Thyroid gland (tissue), 4 donors: ENCODE measurements at regions not wholly inside any gene's neighbourhood (a gene's known extent, or its start where the extent isn't known, plus 50 kb on each side); places are given as distances from the start of the nearest gene placed in this dataset.

ENCODE experiments used
- DNase-seq, 2 donors: peaks; one replicate each; pipeline ENCODE4 v3.0.0-alpha.2; 2019
- H3K27ac ChIP-seq, 3 donors: fragments of 200-600 bp; sonication (generic); 1 replicate in 2 of 3; 2 replicates in 1 of 3; pipeline ENCODE4 v1.5.1; 2016 to 2019; ENCODE audit warnings: mild to moderate bottlenecking in 1 of 3, moderate library complexity in 1 of 3
- H3K27me3 ChIP-seq: fragments of 200-600 bp; sonication (generic); one replicate; pipeline ENCODE4 v1.5.1; 2019
- H3K36me3 ChIP-seq, 2 donors: fragments of 200-600 bp; sonication (generic); one replicate each; pipeline ENCODE4 v1.5.1; 2016 to 2019
- H3K4me1 ChIP-seq, 2 donors: fragments of 200-600 bp; sonication (generic); one replicate each; pipeline ENCODE4 v1.5.1; 2017 to 2019
- H3K4me3 ChIP-seq, 3 donors: fragments of 200-600 bp; sonication (generic); replicated peaks in 1 of 3; 1 replicate in 2 of 3; 2 replicates in 1 of 3; pipeline ENCODE4 v1.5.1; 2016; ENCODE audit warnings: mild to moderate bottlenecking in 1 of 3
- H3K9me3 ChIP-seq: fragments of 200-600 bp; sonication (generic); one replicate; pipeline ENCODE4 v1.5.1; 2017
- POLR2A ChIP-seq, 2 donors: fragments of 450-650 bp; IDR thresholded peaks; one replicate each; pipeline ENCODE4 v1.6.1; 2017; ENCODE audit warnings: antibody characterized with exemption in 2 of 2, mild to moderate bottlenecking in 2 of 2, moderate library complexity in 1 of 2
- WGBS, 2 donors: methylation state at CpG; one replicate each; pipeline ENCODE4 v1.1.5; 2017; 5-methylcytosine and 5-hydroxymethylcytosine counted together
- intact Hi-C: fragments of 100-400 bp; cut with DNase I; formaldehyde crosslinking; loops from one replicate; pipeline ENCODE4 v1.15.1; 2023
- TF ChIP-seq, protein P1 (sequence below), 6 experiments: fragments of 200-600 bp in 3 of 6; fragments of 450-650 bp in 3 of 6; sonication (generic) in 3 of 6; IDR thresholded peaks; one replicate each; pipeline ENCODE4 v1.5.1; 2016 to 2019; ENCODE audit warnings: antibody characterized with exemption in 6 of 6, mild to moderate bottlenecking in 2 of 6, inconsistent platforms in 1 of 6, moderate library complexity in 1 of 6

DNA sequence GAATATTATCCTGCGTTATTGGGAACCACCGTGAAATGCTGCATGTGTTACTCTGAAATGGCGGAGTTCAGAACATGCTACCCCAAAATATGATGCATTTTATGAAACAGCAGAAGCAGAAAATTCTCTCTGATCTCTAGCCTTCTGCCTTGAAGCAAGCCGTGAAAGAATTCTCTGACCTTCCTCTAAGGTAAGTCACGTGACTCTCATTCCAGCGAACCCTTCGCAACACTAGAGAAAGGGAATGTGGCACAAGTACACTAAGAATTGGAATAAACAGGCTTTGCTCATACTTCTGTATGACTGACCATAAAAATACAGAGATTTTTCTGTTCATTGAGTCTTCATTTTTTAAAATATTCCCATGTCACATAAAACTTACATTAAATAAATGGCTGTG is 805.6 kb upstream of the LRRC4C start:
- intact Hi-C loops: no loop called here
- Histone ChIP-seq H3K4me1 (no peaks in the 10 kb centered on the region), H3K36me3 (no peaks in the 10 kb centered on the region), H3K4me3 (no peak overlapping the region), H3K27ac (no peak overlapping the region), H3K27me3 (no peaks in the 10 kb centered on the region), H3K9me3 (no peaks in the 10 kb centered on the region)
- no peak for DNase-seq
- TF ChIP-seq, protein P1, sequence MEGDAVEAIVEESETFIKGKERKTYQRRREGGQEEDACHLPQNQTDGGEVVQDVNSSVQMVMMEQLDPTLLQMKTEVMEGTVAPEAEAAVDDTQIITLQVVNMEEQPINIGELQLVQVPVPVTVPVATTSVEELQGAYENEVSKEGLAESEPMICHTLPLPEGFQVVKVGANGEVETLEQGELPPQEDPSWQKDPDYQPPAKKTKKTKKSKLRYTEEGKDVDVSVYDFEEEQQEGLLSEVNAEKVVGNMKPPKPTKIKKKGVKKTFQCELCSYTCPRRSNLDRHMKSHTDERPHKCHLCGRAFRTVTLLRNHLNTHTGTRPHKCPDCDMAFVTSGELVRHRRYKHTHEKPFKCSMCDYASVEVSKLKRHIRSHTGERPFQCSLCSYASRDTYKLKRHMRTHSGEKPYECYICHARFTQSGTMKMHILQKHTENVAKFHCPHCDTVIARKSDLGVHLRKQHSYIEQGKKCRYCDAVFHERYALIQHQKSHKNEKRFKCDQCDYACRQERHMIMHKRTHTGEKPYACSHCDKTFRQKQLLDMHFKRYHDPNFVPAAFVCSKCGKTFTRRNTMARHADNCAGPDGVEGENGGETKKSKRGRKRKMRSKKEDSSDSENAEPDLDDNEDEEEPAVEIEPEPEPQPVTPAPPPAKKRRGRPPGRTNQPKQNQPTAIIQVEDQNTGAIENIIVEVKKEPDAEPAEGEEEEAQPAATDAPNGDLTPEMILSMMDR (IDR thresholded peaks at IDR 0.05): no peak
- no peak for TF ChIP-seq POLR2A (IDR thresholded peaks at IDR 0.05)
- 79 to 82% methylated on average over 7 of the region's 7 CpGs for WGBS, 2 donors

DNA sequence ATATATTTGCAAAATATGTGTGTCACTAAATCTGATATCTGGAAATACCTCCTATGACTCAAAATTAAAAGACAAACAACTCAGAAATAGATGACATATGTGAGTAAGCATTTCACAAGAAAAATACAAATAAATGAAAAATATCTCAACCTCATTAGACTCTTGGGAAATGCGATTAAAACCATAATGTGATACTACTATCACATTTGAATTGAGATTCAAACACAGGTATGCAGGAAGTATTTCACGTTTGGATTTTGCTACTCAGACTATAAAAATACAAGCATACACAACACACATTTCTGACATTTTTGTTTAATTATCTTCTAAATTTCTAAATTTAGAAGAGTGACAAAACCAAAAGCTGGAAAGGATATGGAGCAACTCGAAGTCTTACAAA is 811.9 kb upstream of the LRRC4C start:
- 77 to 84% methylated on average over 3 of the region's 3 CpGs for WGBS, 2 donors
- Histone ChIP-seq H3K4me1 (no peaks in the 10 kb centered on the region), H3K36me3 (no peaks in the 10 kb centered on the region), H3K27ac (no peak overlapping the region), H3K4me3 (no peak overlapping the region), H3K9me3 (no peaks in the 10 kb centered on the region), H3K27me3 (no peaks in the 10 kb centered on the region)
- TF ChIP-seq POLR2A (IDR thresholded peaks at IDR 0.05): no peak
- TF ChIP-seq, protein P1 (IDR thresholded peaks at IDR 0.05): no peak
- intact Hi-C loops: no loop called here
- DNase-seq: no peak

DNA sequence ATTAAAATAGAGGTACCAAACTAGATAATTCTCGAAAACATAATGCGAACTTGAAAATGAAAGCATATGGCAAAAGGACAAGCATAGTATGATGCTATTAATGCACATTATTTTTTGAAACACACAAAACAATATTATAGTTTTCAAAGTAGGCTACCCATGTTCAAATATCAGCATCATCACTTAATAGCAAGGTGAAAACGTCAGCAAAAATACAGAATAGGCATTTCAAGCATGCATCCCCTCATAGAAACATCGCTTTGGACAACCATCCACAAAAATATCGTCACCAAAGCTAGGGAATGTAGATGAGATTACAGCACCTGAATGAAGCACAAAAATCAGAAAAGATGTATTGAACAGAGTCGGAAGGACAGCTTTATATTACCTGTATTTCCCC is 814.5 kb upstream of the LRRC4C start:
- no peak for DNase-seq
- Histone ChIP-seq H3K9me3 (no peaks in the 10 kb centered on the region), H3K27me3 (no peaks in the 10 kb centered on the region), H3K27ac (no peak overlapping the region), H3K36me3 (no peaks in the 10 kb centered on the region), H3K4me1 (no peaks in the 10 kb centered on the region), H3K4me3 (no peak overlapping the region)
- WGBS, 2 donors: 86 to 91% methylated on average over 6 of the region's 6 CpGs
- intact Hi-C loops: no loop called here
- TF ChIP-seq POLR2A (IDR thresholded peaks at IDR 0.05): no peak
- TF ChIP-seq, protein P1 (IDR thresholded peaks at IDR 0.05): no peak

DNA sequence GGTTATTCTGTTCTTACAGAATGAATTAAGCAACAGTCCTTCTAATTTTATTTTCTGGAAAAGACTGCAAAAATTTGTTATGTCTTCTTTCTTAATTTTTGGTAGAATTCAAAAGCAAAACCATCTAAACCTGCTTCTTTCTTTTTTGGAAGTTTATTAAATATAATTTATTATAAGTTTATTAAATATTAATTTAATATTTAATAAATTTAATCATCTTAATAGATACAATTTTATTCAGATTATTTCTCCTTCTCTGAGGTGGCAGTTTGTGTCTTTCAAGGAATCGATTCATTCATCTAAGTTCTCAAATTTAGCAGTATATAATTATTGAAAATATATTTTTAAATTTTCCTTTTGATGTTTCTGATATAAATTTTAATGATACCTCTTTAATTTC is 837.5 kb upstream of the LRRC4C start:
- Histone ChIP-seq H3K4me1 (no peaks in the 10 kb centered on the region), H3K27ac (no peak overlapping the region), H3K27me3 (no peaks in the 10 kb centered on the region), H3K36me3 (no peaks in the 10 kb centered on the region), H3K4me3 (no peak overlapping the region), H3K9me3 (no peaks in the 10 kb centered on the region)
- no peak for TF ChIP-seq POLR2A (IDR thresholded peaks at IDR 0.05)
- intact Hi-C loops: no loop called here
- WGBS, 2 donors: 76 to 85% methylated on average over 1 of the region's 1 CpG
- no peak for DNase-seq

DNA sequence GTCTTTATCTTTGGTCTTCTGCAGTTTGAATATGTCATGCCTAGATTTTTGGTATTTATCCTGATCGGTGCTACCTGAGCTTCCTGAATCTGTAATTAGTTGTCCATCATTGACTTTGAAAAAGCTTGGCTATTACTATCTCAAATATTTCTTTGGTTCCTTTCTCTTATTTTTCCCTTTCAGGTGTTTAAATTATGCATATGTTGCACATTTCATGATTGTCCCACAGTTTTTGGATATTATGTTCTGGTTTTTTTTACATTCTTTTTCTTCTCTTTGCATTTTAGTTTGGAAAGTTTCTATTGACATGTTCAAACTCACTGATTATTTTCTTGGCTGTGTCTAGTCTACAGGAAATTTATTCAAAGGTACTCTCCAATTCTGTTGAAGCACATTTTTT is 840.3 kb upstream of the LRRC4C start:
- WGBS, 2 donors: 86 to 87% methylated on average over 1 of the region's 1 CpG
- H3K27me3 ChIP-seq: no peaks in the 10 kb centered on the region
- H3K36me3 ChIP-seq: no peaks in the 10 kb centered on the region
- intact Hi-C loops: no loop called here
- H3K4me3 ChIP-seq: no peak overlapping the region
- no peak overlapping the region for H3K27ac ChIP-seq
- no peaks in the 10 kb centered on the region for H3K4me1 ChIP-seq
- no peak for DNase-seq
- H3K9me3 ChIP-seq: no peaks in the 10 kb centered on the region
- TF ChIP-seq, protein P1 (IDR thresholded peaks at IDR 0.05): no peak
- TF ChIP-seq POLR2A (IDR thresholded peaks at IDR 0.05): no peak

DNA sequence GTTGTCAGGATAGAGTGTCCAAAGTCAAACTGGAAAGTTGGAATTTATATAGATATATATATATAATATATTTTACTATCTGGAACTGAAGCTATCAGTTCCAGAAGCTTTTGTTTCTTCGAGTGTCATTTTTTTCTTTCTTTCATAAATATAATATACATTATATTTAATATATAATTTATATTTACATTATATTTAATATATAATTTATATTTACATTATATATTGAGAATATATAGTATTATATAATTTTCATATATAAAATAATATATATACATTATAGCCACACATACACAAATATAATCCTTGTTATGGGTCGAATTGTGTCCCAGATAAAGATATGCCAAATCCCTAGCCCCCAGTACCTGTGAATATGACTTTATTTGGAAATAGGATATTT is 842.3 kb upstream of the LRRC4C start:
- H3K4me1 ChIP-seq: no peaks in the 10 kb centered on the region
- H3K4me3 ChIP-seq: no peak overlapping the region
- 76 to 90% methylated on average over 2 of the region's 2 CpGs for WGBS, 2 donors
- no peak overlapping the region for H3K27ac ChIP-seq
- H3K27me3 ChIP-seq: no peaks in the 10 kb centered on the region
- no peaks in the 10 kb centered on the region for H3K36me3 ChIP-seq
- TF ChIP-seq, protein P1 (IDR thresholded peaks at IDR 0.05): no peak
- TF ChIP-seq POLR2A (IDR thresholded peaks at IDR 0.05): no peak
- H3K9me3 ChIP-seq: no peaks in the 10 kb centered on the region
- intact Hi-C loops: no loop called here
- no peak for DNase-seq
